GM23338 (cell line): ENCODE measurements at regions not wholly inside any gene's neighbourhood (a gene's known extent, or its start where the extent isn't known, plus 50 kb on each side); places are given as distances from the start of the nearest gene placed in this dataset.

Experiments used
- ATAC-seq: fragments of 200-7000 bp; cut with Tn5 transposase; 3 replicates; pipeline ENCODE4 v1.9.1; 2020
- DNase-seq: peaks from one replicate; pipeline ENCODE4 v3.0.0-alpha.2; 2015; ENCODE audit warnings: low spot score
- H2AFZ ChIP-seq: fragments of 200-600 bp; sonication (generic); 2 replicates; pipeline ENCODE4 v1.8.0; 2016; ENCODE audit warnings: antibody characterized with exemption, mild to moderate bottlenecking, moderate library complexity
- H3F3A ChIP-seq: fragments of 200-600 bp; sonication (generic); replicated peaks from 2 replicates; pipeline ENCODE4 v1.8.0; 2017; ENCODE audit warnings: antibody characterized with exemption, mixed run types, low read depth
- H3K27ac ChIP-seq: fragments of 200-600 bp; sonication (generic); 2 replicates; pipeline ENCODE4 v1.6.1; 2016; ENCODE audit warnings: low read depth
- H3K27me3 ChIP-seq: fragments of 200-600 bp; sonication (generic); 2 replicates; pipeline ENCODE4 v1.8.0; 2016; ENCODE audit warnings: mild to moderate bottlenecking, mixed run types, moderate library complexity; ENCODE audit not compliant: insufficient read depth
- H3K36me3 ChIP-seq: fragments of 200-600 bp; sonication (generic); 2 replicates; pipeline ENCODE4 v1.8.0; 2016; ENCODE audit warnings: mild to moderate bottlenecking; ENCODE audit not compliant: insufficient read depth
- H3K4me1 ChIP-seq: fragments of 200-600 bp; sonication (generic); 2 replicates; pipeline ENCODE4 v1.8.0; 2016; ENCODE audit warnings: mild to moderate bottlenecking, moderate library complexity; ENCODE audit not compliant: insufficient read depth
- H3K4me2 ChIP-seq: fragments of 200-600 bp; sonication (generic); 2 replicates; pipeline ENCODE4 v1.7.1; 2017; ENCODE audit warnings: mixed run types
- H3K4me3 ChIP-seq: fragments of 200-600 bp; sonication (generic); 2 replicates; pipeline ENCODE4 v1.6.1; 2016; ENCODE audit warnings: mixed run types
- H3K79me2 ChIP-seq: fragments of 200-600 bp; sonication (generic); replicated peaks from 2 replicates; pipeline ENCODE4 v1.8.0; 2017; ENCODE audit warnings: mild to moderate bottlenecking; ENCODE audit not compliant: insufficient read depth
- H3K9me2 ChIP-seq: fragments of 200-600 bp; sonication (generic); 2 replicates; pipeline ENCODE4 v1.8.0; 2017; ENCODE audit not compliant: insufficient read depth
- H4K20me1 ChIP-seq: fragments of 200-600 bp; sonication (generic); replicated peaks from 2 replicates; pipeline ENCODE4 v1.8.0; 2017; ENCODE audit warnings: mild to moderate bottlenecking; ENCODE audit not compliant: insufficient read depth
- H3K27ac Mint-ChIP-seq: 2 replicates; pipeline ENCODE4 v1.8.0; 2020; ENCODE audit warnings: inconsistent platforms, mild to moderate bottlenecking, moderate library complexity, mixed read lengths
- H3K27me3 Mint-ChIP-seq: 3 replicates; pipeline ENCODE4 v1.8.0; 2022; ENCODE audit warnings: low read depth, mild to moderate bottlenecking, moderate library complexity, mixed read lengths, inconsistent platforms; ENCODE audit not compliant: insufficient read depth, poor library complexity
- H3K36me3 Mint-ChIP-seq: 3 replicates; pipeline ENCODE4 v1.8.0; 2021; ENCODE audit warnings: low read depth, mild to moderate bottlenecking, inconsistent platforms, moderate library complexity, mixed read lengths
- H3K4me1 Mint-ChIP-seq: 3 replicates; pipeline ENCODE4 v1.8.0; 2020; ENCODE audit warnings: mild to moderate bottlenecking, inconsistent platforms, mixed read lengths
- H3K4me3 Mint-ChIP-seq: 3 replicates; pipeline ENCODE4 v1.8.0; 2021; ENCODE audit warnings: moderate library complexity, mild to moderate bottlenecking, inconsistent platforms, mixed read lengths
- H3K9me3 Mint-ChIP-seq: 3 replicates; pipeline ENCODE4 v1.8.0; 2020; ENCODE audit warnings: moderate library complexity, mild to moderate bottlenecking, inconsistent platforms, mixed read lengths
- ETS1 ChIP-seq: IDR thresholded peaks from 2 replicates; pipeline ENCODE4 v1.6.1; 2016; ENCODE audit warnings: antibody characterized with exemption
- EZH2phosphoT487 ChIP-seq: fragments of 200-600 bp; sonication (generic); IDR thresholded peaks from one replicate; pipeline ENCODE4 v1.8.1; 2018; ENCODE audit warnings: antibody characterized with exemption; ENCODE audit not compliant: unreplicated experiment
- JUNB ChIP-seq: IDR thresholded peaks from one replicate; pipeline ENCODE4 v1.6.1; 2016; ENCODE audit warnings: antibody characterized with exemption; ENCODE audit not compliant: unreplicated experiment
- NANOG ChIP-seq: IDR thresholded peaks from 2 replicates; pipeline ENCODE4 v1.6.1; 2016; ENCODE audit warnings: antibody characterized with exemption, borderline replicate concordance
- REST ChIP-seq: IDR thresholded peaks from one replicate; pipeline ENCODE4 v1.6.1; 2018; ENCODE audit warnings: antibody characterized with exemption; ENCODE audit not compliant: unreplicated experiment
- STAT1 ChIP-seq: IDR thresholded peaks from one replicate; pipeline ENCODE4 v1.6.1; 2016; ENCODE audit warnings: antibody characterized with exemption; ENCODE audit not compliant: unreplicated experiment
- ZNF114 ChIP-seq: fragments of 250-450 bp; sonication (Bioruptor Pico); IDR thresholded peaks from 2 replicates; pipeline ENCODE4 v1.5.0; 2020; ENCODE audit warnings: mild to moderate bottlenecking, moderate library complexity
- TF ChIP-seq, protein P1 (sequence below): fragments of 250-450 bp; sonication (Bioruptor Pico); IDR thresholded peaks from 2 replicates; pipeline ENCODE4 v1.5.0; 2020; ENCODE audit warnings: mild to moderate bottlenecking, moderate library complexity
- TF ChIP-seq, protein P2 (sequence below), 2 experiments: fragments of 200-600 bp in 1 of 2; sonication (generic) in 1 of 2; conservative IDR thresholded peaks; 2 replicates each; pipeline versions ENCODE4 v1.5.1 to v1.6.1; 2016 to 2017; ENCODE audit warnings: antibody characterized with exemption in 2 of 2, low read depth in 2 of 2, mild to moderate bottlenecking in 2 of 2, moderate library complexity in 1 of 2

- H4K20me1 ChIP-seq = no peaks in the 10 kb centered on the region
- H3K27me3 Mint-ChIP-seq = peaks cover 14% of the 10 kb centered on the region
- no peaks in the 10 kb centered on the region for H3F3A ChIP-seq
- peak overlapping the region; percentile 82 for H3K4me2 ChIP-seq
- no peaks in the 10 kb centered on the region for H3K79me2 ChIP-seq
- H3K4me1 Mint-ChIP-seq = peaks cover 2% of the 10 kb centered on the region; the same call in 1 of the 3 replicates
- H3K27me3 ChIP-seq = peaks cover 23% of the 10 kb centered on the region
- H3K9me2 ChIP-seq = no peaks in the 10 kb centered on the region
- TF ChIP-seq NANOG = no peak
- TF ChIP-seq ZNF114 (CRISPR knock-in tag) = no peak
- TF ChIP-seq ETS1 = no peak
- TF ChIP-seq, protein P1, sequence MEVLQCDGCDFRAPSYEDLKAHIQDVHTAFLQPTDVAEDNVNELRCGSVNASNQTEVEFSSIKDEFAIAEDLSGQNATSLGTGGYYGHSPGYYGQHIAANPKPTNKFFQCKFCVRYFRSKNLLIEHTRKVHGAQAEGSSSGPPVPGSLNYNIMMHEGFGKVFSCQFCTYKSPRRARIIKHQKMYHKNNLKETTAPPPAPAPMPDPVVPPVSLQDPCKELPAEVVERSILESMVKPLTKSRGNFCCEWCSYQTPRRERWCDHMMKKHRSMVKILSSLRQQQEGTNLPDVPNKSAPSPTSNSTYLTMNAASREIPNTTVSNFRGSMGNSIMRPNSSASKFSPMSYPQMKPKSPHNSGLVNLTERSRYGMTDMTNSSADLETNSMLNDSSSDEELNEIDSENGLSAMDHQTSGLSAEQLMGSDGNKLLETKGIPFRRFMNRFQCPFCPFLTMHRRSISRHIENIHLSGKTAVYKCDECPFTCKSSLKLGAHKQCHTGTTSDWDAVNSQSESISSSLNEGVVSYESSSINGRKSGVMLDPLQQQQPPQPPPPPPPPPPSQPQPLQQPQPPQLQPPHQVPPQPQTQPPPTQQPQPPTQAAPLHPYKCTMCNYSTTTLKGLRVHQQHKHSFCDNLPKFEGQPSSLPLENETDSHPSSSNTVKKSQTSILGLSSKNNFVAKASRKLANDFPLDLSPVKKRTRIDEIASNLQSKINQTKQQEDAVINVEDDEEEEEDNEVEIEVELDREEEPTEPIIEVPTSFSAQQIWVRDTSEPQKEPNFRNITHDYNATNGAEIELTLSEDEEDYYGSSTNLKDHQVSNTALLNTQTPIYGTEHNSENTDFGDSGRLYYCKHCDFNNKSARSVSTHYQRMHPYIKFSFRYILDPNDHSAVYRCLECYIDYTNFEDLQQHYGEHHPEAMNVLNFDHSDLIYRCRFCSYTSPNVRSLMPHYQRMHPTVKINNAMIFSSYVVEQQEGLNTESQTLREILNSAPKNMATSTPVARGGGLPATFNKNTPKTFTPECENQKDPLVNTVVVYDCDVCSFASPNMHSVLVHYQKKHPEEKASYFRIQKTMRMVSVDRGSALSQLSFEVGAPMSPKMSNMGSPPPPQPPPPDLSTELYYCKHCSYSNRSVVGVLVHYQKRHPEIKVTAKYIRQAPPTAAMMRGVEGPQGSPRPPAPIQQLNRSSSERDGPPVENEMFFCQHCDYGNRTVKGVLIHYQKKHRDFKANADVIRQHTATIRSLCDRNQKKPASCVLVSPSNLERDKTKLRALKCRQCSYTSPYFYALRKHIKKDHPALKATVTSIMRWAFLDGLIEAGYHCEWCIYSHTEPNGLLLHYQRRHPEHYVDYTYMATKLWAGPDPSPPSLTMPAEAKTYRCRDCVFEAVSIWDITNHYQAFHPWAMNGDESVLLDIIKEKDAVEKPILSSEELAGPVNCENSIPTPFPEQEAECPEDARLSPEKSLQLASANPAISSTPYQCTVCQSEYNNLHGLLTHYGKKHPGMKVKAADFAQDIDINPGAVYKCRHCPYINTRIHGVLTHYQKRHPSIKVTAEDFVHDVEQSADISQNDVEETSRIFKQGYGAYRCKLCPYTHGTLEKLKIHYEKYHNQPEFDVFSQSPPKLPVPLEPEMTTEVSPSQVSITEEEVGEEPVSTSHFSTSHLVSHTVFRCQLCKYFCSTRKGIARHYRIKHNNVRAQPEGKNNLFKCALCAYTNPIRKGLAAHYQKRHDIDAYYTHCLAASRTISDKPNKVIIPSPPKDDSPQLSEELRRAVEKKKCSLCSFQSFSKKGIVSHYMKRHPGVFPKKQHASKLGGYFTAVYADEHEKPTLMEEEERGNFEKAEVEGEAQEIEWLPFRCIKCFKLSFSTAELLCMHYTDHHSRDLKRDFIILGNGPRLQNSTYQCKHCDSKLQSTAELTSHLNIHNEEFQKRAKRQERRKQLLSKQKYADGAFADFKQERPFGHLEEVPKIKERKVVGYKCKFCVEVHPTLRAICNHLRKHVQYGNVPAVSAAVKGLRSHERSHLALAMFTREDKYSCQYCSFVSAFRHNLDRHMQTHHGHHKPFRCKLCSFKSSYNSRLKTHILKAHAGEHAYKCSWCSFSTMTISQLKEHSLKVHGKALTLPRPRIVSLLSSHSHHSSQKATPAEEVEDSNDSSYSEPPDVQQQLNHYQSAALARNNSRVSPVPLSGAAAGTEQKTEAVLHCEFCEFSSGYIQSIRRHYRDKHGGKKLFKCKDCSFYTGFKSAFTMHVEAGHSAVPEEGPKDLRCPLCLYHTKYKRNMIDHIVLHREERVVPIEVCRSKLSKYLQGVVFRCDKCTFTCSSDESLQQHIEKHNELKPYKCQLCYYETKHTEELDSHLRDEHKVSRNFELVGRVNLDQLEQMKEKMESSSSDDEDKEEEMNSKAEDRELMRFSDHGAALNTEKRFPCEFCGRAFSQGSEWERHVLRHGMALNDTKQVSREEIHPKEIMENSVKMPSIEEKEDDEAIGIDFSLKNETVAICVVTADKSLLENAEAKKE = no peak
- TF ChIP-seq REST = no peak
- TF ChIP-seq STAT1 = no peak
- TF ChIP-seq, protein P2, sequence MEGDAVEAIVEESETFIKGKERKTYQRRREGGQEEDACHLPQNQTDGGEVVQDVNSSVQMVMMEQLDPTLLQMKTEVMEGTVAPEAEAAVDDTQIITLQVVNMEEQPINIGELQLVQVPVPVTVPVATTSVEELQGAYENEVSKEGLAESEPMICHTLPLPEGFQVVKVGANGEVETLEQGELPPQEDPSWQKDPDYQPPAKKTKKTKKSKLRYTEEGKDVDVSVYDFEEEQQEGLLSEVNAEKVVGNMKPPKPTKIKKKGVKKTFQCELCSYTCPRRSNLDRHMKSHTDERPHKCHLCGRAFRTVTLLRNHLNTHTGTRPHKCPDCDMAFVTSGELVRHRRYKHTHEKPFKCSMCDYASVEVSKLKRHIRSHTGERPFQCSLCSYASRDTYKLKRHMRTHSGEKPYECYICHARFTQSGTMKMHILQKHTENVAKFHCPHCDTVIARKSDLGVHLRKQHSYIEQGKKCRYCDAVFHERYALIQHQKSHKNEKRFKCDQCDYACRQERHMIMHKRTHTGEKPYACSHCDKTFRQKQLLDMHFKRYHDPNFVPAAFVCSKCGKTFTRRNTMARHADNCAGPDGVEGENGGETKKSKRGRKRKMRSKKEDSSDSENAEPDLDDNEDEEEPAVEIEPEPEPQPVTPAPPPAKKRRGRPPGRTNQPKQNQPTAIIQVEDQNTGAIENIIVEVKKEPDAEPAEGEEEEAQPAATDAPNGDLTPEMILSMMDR (conservative IDR thresholded peaks at IDR 0.05; ENCODE audit: low read depth in 2 of 2) = no peak
- TF ChIP-seq EZH2phosphoT487 = no peak
- TF ChIP-seq JUNB = no peak
- peak overlapping the region; percentile 95 for H2AFZ ChIP-seq
- DNase-seq (no peak), ATAC-seq (no peak)
- no peak overlapping the region for H3K27ac ChIP-seq
- H3K4me3 Mint-ChIP-seq = peak overlapping the region; percentile 67
- peak overlapping the region; percentile 69 for H3K4me3 ChIP-seq
- H3K36me3 Mint-ChIP-seq = peaks cover 6% of the 10 kb centered on the region
- no peak overlapping the region for H3K27ac Mint-ChIP-seq
- H3K4me1 ChIP-seq = peaks cover 6% of the 10 kb centered on the region
- no peaks in the 10 kb centered on the region for H3K36me3 ChIP-seq
- peaks cover 9% of the 10 kb centered on the region; the same call in 2 of the 3 replicates for H3K9me3 Mint-ChIP-seq
Measured at GRCh38 chr15:70586241-70586640, 177.1 kb downstream of the UACA start.
